HepG2 (cell line): ENCODE measurements at regions not wholly inside any gene's neighbourhood (a gene's known extent, or its start where the extent isn't known, plus 50 kb on each side); places are given as distances from the start of the nearest gene placed in this dataset.

Experiments used
- ATAC-seq: fragments of 200-7000 bp; cut with Tn5 transposase; 3 replicates; pipeline ENCODE4 v1.9.1; 2020; ENCODE audit warnings: mild to moderate bottlenecking, moderate library complexity
- BruUV-seq: library from RNA; stranded (reverse); fragments of 400-500 nt; replicated peaks from 2 replicates; lab custom pipeline; 2021; lab: Mats Ljungman, UMichigan
- CTCF ChIA-PET: fragments of 300-600 bp; formaldehyde crosslinking; extraction: SDS; loops from one replicate; lab custom pipeline; 2021; ENCODE audit warnings: low total read pairs, inconsistent platforms, low intra/inter-chr PET ratio; lab: Yijun Ruan, JAX
- POLR2A ChIA-PET: fragments of 350-600 bp; sonication (Branson Sonifier 250); formaldehyde crosslinking; loops from one replicate; lab custom pipeline; 2020; ENCODE audit warnings: antibody characterized with exemption, inconsistent platforms; lab: Yijun Ruan, JAX
- DNase-seq: peaks from one replicate; pipeline ENCODE4 v3.0.0-alpha.2; 2015; ENCODE audit warnings: low spot score
- FAIRE-seq: peaks from 3 replicates; lab custom pipeline; 2011; peaks lifted over from hg19 to GRCh38; lab: Jason Lieb, UNC
- H2AFZ ChIP-seq: one replicate; pipeline ENCODE4 v1.6.1; 2011; ENCODE audit warnings: low read length, inconsistent platforms
- H3K27ac ChIP-seq: fragments of 300-600 bp; 3 replicates; pipeline ENCODE4 v1.8.0; 2011; ENCODE audit warnings: mixed run types, mild to moderate bottlenecking, mixed read lengths, low read length, inconsistent platforms; ENCODE audit not compliant: insufficient read depth; ENCODE audit errors: extremely low read length
- H3K27me3 ChIP-seq, 2 experiments: fragments of 200-600 bp in 1 of 2; 2 replicates in 1 of 2; 3 replicates in 1 of 2; pipeline versions ENCODE4 v1.6.0 to v1.8.0; 2011; ENCODE audit warnings: low read length in 2 of 2, mild to moderate bottlenecking in 2 of 2, moderate library complexity in 2 of 2, inconsistent platforms in 1 of 2; ENCODE audit not compliant: insufficient read depth in 2 of 2, control insufficient read depth in 1 of 2
- H3K36me3 ChIP-seq, 2 experiments: fragments of 200-600 bp in 1 of 2; replicated peaks in 1 of 2; 2 replicates in 1 of 2; 3 replicates in 1 of 2; pipeline versions ENCODE4 v1.5.1 to v1.8.0; 2011; ENCODE audit warnings: low read length in 2 of 2, inconsistent platforms in 1 of 2; ENCODE audit not compliant: insufficient read depth in 2 of 2, control insufficient read depth in 1 of 2
- H3K4me1 ChIP-seq: 2 replicates; pipeline ENCODE4 v1.5.1; 2012; ENCODE audit warnings: low read length, inconsistent platforms; ENCODE audit not compliant: insufficient read depth
- H3K4me2 ChIP-seq: 2 replicates; pipeline ENCODE4 v1.6.0; 2011; ENCODE audit warnings: low read depth, low read length, inconsistent platforms
- H3K4me3 ChIP-seq, 3 experiments: fragments of 200-600 bp in 1 of 3; sonication (generic), shearing (Covaris generic) in 1 of 3; replicated peaks in 1 of 3; 2 replicates each; pipeline ENCODE4 v1.5.1; 2011 to 2016; ENCODE audit warnings: low read length in 3 of 3, inconsistent platforms in 2 of 3, low read depth in 2 of 3, mild to moderate bottlenecking in 2 of 3, control low read depth in 1 of 3, mixed read lengths in 1 of 3; ENCODE audit not compliant: insufficient read depth in 1 of 3
- H3K79me2 ChIP-seq: one replicate; pipeline ENCODE4 v1.6.1; 2011; ENCODE audit warnings: low read length, inconsistent platforms; ENCODE audit not compliant: insufficient read depth
- H3K9ac ChIP-seq: 2 replicates; pipeline ENCODE4 v1.6.0; 2011; ENCODE audit warnings: mild to moderate bottlenecking, low read depth, low read length, inconsistent platforms; ENCODE audit not compliant: insufficient read depth
- H3K9me3 ChIP-seq: 2 replicates; pipeline ENCODE4 v1.5.1; 2012; ENCODE audit warnings: mild to moderate bottlenecking, low read length
- H4K20me1 ChIP-seq: 2 replicates; pipeline ENCODE4 v1.6.0; 2011; ENCODE audit warnings: inconsistent platforms, mild to moderate bottlenecking, low read length, moderate library complexity; ENCODE audit not compliant: insufficient read depth
- HMG20A ChIP-seq: IDR thresholded peaks from 2 replicates; pipeline ENCODE4 v1.6.1; 2016; ENCODE audit warnings: borderline replicate concordance
- HMGA1 ChIP-seq: sonication (generic); formaldehyde crosslinking; conservative IDR thresholded peaks from 2 replicates; pipeline ENCODE4 v1.4.0; 2020; ENCODE audit warnings: missing genetic modification reagents
- HNRNPK ChIP-seq: fragments of 200-400 bp; formaldehyde crosslinking; IDR thresholded peaks from 2 replicates; pipeline ENCODE4 v1.6.1; 2018; ENCODE audit warnings: low read length, low read depth, moderate library complexity, mild to moderate bottlenecking; ENCODE audit not compliant: poor library complexity, severe bottlenecking
- HOXA3 ChIP-seq: sonication (generic); formaldehyde crosslinking; IDR thresholded peaks from 2 replicates; pipeline ENCODE4 v1.5.0; 2020; ENCODE audit warnings: missing genetic modification reagents
- KLF15 ChIP-seq: sonication (generic); formaldehyde crosslinking; IDR thresholded peaks from 2 replicates; pipeline ENCODE4 v1.8.1; 2023; ENCODE audit warnings: borderline replicate concordance, mild to moderate bottlenecking, inconsistent platforms, missing genetic modification reagents, mixed read lengths
- PAWR ChIP-seq: sonication (generic); formaldehyde crosslinking; IDR thresholded peaks from 2 replicates; pipeline ENCODE4 v1.4.0; 2020; ENCODE audit warnings: missing genetic modification reagents, mild to moderate bottlenecking, borderline replicate concordance
- TCF12 ChIP-seq, 2 experiments: fragments of 450-650 bp in 1 of 2; sonication (generic) in 1 of 2; formaldehyde crosslinking in 1 of 2; IDR thresholded peaks; 2 replicates each; pipeline versions ENCODE4 v1.6.1 to v1.8.0; 2017 to 2022; ENCODE audit warnings: antibody characterized with exemption in 1 of 2, mild to moderate bottlenecking in 1 of 2, missing genetic modification reagents in 1 of 2, moderate library complexity in 1 of 2
- ZNF235 ChIP-seq: sonication (generic); formaldehyde crosslinking; IDR thresholded peaks from 2 replicates; pipeline ENCODE4 v1.8.1; 2023; ENCODE audit warnings: mild to moderate bottlenecking, missing genetic modification reagents, borderline replicate concordance
- ZNF543 ChIP-seq: sonication (generic); formaldehyde crosslinking; IDR thresholded peaks from 2 replicates; pipeline ENCODE4 v1.4.0; 2020; ENCODE audit warnings: mild to moderate bottlenecking, missing genetic modification reagents
- ZNF598 ChIP-seq: sonication (generic); formaldehyde crosslinking; IDR thresholded peaks from 2 replicates; pipeline ENCODE4 v1.5.1; 2020; ENCODE audit warnings: mild to moderate bottlenecking, missing genetic modification reagents, borderline replicate concordance
- ZNF775 ChIP-seq: sonication (generic); formaldehyde crosslinking; IDR thresholded peaks from 2 replicates; pipeline ENCODE4 v1.4.0; 2020; ENCODE audit warnings: missing genetic modification reagents, mild to moderate bottlenecking, moderate library complexity, borderline replicate concordance
- WGBS: methylation state at CpG from one replicate; pipeline ENCODE4 v1.1.6; 2017; ENCODE audit warnings: low lambda C conversion rate; 5-methylcytosine and 5-hydroxymethylcytosine counted together
- in situ Hi-C: cut with HindIII; loops from 2 replicates; pipeline ENCODE4 v1.10.0; 2017; ENCODE audit warnings: low pct_unique_long_range_greater_than_20kb; ENCODE audit not compliant: extremely low pct_ligation_motif_present
- intact Hi-C: fragments of 100-400 bp; cut with micrococcal nuclease; formaldehyde crosslinking; loops from one replicate; pipeline ENCODE4 v1.10.0; 2022; ENCODE audit not compliant: unreplicated experiment
- TF ChIP-seq, protein P1 (sequence below): IDR thresholded peaks from 2 replicates; pipeline ENCODE4 v1.6.1; 2012; ENCODE audit warnings: low read length, improper control_type of control experiment

DNA sequence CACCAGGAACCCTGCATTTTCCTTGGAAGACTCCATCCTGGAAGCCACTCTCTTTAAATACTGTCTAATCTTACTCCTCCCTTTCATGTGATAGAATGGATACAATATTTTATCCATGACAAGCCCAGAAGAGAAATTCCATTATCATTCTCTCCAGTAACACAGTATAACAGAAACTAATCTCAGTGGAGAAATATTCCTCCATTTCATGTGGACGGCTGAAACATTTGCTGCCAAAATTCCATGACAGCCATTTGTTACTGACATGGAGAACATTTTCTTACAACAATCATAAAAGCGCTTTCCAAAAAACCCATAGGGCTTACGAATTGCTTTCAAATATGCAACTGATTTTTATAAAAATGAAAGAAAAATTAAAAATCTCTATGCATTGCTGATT lies 392.8 kb upstream of the KLF6 start (continued):
- TF ChIP-seq ZNF598 (CRISPR knock-in tag) (no peak), HMG20A (CRISPR knock-in tag) (no peak), TCF12 (IDR thresholded peaks at IDR 0.05) (no peak), TCF12 (CRISPR knock-in tag; IDR thresholded peaks at IDR 0.05) (no peak), KLF15 (CRISPR knock-in tag) (no peak), PAWR (CRISPR knock-in tag) (no peak), HMGA1 (no peak)
- TF ChIP-seq, protein P1, sequence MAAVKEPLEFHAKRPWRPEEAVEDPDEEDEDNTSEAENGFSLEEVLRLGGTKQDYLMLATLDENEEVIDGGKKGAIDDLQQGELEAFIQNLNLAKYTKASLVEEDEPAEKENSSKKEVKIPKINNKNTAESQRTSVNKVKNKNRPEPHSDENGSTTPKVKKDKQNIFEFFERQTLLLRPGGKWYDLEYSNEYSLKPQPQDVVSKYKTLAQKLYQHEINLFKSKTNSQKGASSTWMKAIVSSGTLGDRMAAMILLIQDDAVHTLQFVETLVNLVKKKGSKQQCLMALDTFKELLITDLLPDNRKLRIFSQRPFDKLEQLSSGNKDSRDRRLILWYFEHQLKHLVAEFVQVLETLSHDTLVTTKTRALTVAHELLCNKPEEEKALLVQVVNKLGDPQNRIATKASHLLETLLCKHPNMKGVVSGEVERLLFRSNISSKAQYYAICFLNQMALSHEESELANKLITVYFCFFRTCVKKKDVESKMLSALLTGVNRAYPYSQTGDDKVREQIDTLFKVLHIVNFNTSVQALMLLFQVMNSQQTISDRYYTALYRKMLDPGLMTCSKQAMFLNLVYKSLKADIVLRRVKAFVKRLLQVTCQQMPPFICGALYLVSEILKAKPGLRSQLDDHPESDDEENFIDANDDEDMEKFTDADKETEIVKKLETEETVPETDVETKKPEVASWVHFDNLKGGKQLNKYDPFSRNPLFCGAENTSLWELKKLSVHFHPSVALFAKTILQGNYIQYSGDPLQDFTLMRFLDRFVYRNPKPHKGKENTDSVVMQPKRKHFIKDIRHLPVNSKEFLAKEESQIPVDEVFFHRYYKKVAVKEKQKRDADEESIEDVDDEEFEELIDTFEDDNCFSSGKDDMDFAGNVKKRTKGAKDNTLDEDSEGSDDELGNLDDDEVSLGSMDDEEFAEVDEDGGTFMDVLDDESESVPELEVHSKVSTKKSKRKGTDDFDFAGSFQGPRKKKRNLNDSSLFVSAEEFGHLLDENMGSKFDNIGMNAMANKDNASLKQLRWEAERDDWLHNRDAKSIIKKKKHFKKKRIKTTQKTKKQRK: no peak

DNA sequence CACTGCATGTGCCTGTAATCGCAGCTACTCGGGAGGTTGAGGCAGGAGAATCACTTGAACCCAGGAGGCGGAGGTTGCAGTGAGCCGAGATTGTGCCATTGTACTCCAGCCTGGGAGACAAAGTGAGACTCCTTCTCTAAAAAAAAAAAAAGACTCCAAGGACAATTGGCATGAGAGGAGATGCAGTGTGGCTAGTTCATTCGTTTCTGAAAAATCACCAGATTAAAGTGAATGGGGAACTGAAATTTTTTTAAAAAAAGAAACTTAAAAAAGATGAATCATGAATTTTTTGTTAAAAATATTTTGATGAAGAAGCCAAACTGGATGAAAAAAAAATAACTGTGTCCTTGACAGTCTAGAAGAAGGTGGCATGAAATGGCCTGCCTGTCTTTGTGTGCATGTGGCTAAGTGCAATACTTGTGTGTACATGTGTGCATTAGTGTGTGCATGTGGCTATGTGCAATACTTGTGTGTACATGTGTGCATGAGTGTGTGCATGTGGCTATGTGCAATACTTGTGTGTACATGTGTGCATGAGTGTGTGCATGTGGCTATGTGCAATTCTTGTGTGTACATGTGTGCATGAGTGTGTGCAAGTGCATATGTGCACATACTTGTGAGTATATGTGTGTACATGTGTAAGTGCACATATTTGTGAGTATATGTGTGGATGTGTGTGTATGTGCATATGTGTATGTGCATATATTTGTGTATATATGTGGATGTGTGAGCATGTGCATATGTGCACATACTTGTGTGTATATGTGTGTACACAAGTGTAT lies 391.7 kb upstream of the KLF6 start:
- Histone ChIP-seq H3K4me1 (no peaks in the 10 kb centered on the region), H3K27me3 (peaks cover 0 to 5% of the 10 kb centered on the region in 2 experiments; a peak in 2 of 5 replicates), H3K27ac (no peak overlapping the region), H4K20me1 (no peaks in the 10 kb centered on the region), H2AFZ (no peak overlapping the region), H3K79me2 (no peaks in the 10 kb centered on the region), H3K9me3 (no peaks in the 10 kb centered on the region), H3K4me2 (no peak overlapping the region), H3K9ac (no peak overlapping the region), H3K4me3 (no peak overlapping the region), H3K36me3 (no peaks in the 10 kb centered on the region)
- no peak for TF ChIP-seq HOXA3 (CRISPR knock-in tag)
- no peak for TF ChIP-seq ZNF235 (CRISPR knock-in tag)
- TF ChIP-seq ZNF775: no peak
- no peak for TF ChIP-seq ZNF543 (CRISPR knock-in tag)
- no peak for TF ChIP-seq HNRNPK
- FAIRE-seq (no peak), ATAC-seq (no peak), DNase-seq (no peak)
- BruUV-seq: no TSS peak
- CTCF ChIA-PET: no interaction called here
- WGBS: 34% methylated on average over 5 of the region's 5 CpGs
- POLR2A ChIA-PET: no interaction called here
- intact Hi-C loops (no loop called here), in situ Hi-C loops (no loop called here)
